GM23248 (cell line): ENCODE measurements at regions not wholly inside any gene's neighbourhood (a gene's known extent, or its start where the extent isn't known, plus 50 kb on each side); places are given as distances from the start of the nearest gene placed in this dataset.

Experiments
- EZH2 ChIP-seq: fragments of 200-600 bp; sonication (generic); IDR thresholded peaks from 2 replicates; pipeline ENCODE4 v1.6.1; 2018; ENCODE audit warnings: antibody characterized with exemption, mild to moderate bottlenecking; ENCODE audit not compliant: insufficient read depth, poor library complexity, severe bottlenecking
- EZH2phosphoT487 ChIP-seq: fragments of 200-600 bp; sonication (generic); IDR thresholded peaks from 2 replicates; pipeline ENCODE4 v1.6.1; 2018; ENCODE audit warnings: antibody characterized with exemption, moderate library complexity, mild to moderate bottlenecking, low read depth; ENCODE audit not compliant: insufficient read depth

- TF ChIP-seq EZH2 (no peak), EZH2phosphoT487 (no peak)
Measured at GRCh38 chr12:105451211-105451610, 120.7 kb downstream of the C12orf75 start.
